GM21619 (cell line): ENCODE measurements at regions not wholly inside any gene's neighbourhood (a gene's known extent, or its start where the extent isn't known, plus 50 kb on each side); places are given as distances from the start of the nearest gene placed in this dataset.
"Not testable (repeated sequence)": the region's sequence is repeated elsewhere in the genome, so short reads cannot be mapped to it uniquely, and the experiment has no call there.

ENCODE experiments used
- ATAC-seq: cut with Tn5 transposase; IDR thresholded peaks from one replicate; pipeline ENCODE4 v1.9.1; 2021; ENCODE audit not compliant: unreplicated experiment

GRCh38 chr1:182229921-182230491, 161.6 kb downstream of the GLUL start:
- ATAC-seq = no peak

GRCh38 chr1:182229451-182229850, 162.1 kb downstream of the GLUL start:
- no peak for ATAC-seq

- no peak for ATAC-seq
Measured at GRCh38 chr1:182227864-182228547, 163.6 kb downstream of the GLUL start.

GRCh38 chr1:182226618-182227017, 165.0 kb downstream of the GLUL start:
- no peak for ATAC-seq

GRCh38 chr1:182225755-182226154, 164.2 kb upstream of the ZNF648 start:
- not testable (repeated sequence) for ATAC-seq

GRCh38 chr1:182221990-182222389, 160.5 kb upstream of the ZNF648 start:
- ATAC-seq = not testable (repeated sequence)

- not testable (repeated sequence) for ATAC-seq
Measured at GRCh38 chr1:182221367-182221766, 159.9 kb upstream of the ZNF648 start.

- no peak for ATAC-seq
Measured at GRCh38 chr1:182217967-182218366, 156.5 kb upstream of the ZNF648 start.

GRCh38 chr1:182217071-182217470, 155.6 kb upstream of the ZNF648 start:
- ATAC-seq = no peak

- ATAC-seq = no peak
Measured at GRCh38 chr1:182215764-182216163, 154.3 kb upstream of the ZNF648 start.

- ATAC-seq = no peak
Measured at GRCh38 chr1:182213163-182213562, 151.7 kb upstream of the ZNF648 start.

- ATAC-seq = no peak
Measured at GRCh38 chr1:182211386-182211785, 149.9 kb upstream of the ZNF648 start.

GRCh38 chr1:182210417-182210816, 148.9 kb upstream of the ZNF648 start:
- no peak for ATAC-seq

- ATAC-seq = no peak
Measured at GRCh38 chr1:182207300-182207699, 145.8 kb upstream of the ZNF648 start.

- ATAC-seq = no peak
Measured at GRCh38 chr1:182206626-182207239, 145.2 kb upstream of the ZNF648 start.

GRCh38 chr1:182205351-182206022, 144.0 kb upstream of the ZNF648 start:
- no peak for ATAC-seq

- ATAC-seq = no peak
Measured at GRCh38 chr1:182203191-182203875, 141.8 kb upstream of the ZNF648 start.

GRCh38 chr1:182201490-182201889, 140.0 kb upstream of the ZNF648 start:
- not testable (repeated sequence) for ATAC-seq

- ATAC-seq = no peak
Measured at GRCh38 chr1:182200025-182200812, 138.7 kb upstream of the ZNF648 start.

GRCh38 chr1:182198006-182198605, 136.6 kb upstream of the ZNF648 start:
- no peak for ATAC-seq
